IMR-90 (cell line): ENCODE measurements at regions not wholly inside any gene's neighbourhood (a gene's known extent, or its start where the extent isn't known, plus 50 kb on each side); places are given as distances from the start of the nearest gene placed in this dataset.
A peak's percentile ranks its signal among the peaks of the same experiment; 100 is the strongest.

ENCODE experiments used
- ATAC-seq: fragments of 200-7000 bp; cut with Tn5 transposase; 2 replicates; pipeline ENCODE4 v1.9.1; 2020; ENCODE audit warnings: low read depth, mild to moderate bottlenecking, moderate library complexity
- BruUV-seq: library from RNA; stranded (reverse); fragments of 400-500 nt; replicated peaks from 2 replicates; lab custom pipeline; 2021; lab: Mats Ljungman, UMichigan
- CTCF ChIA-PET: fragments of 300-600 bp; formaldehyde crosslinking; extraction: SDS; loops from one replicate; lab custom pipeline; 2021; ENCODE audit warnings: antibody characterized with exemption; lab: Yijun Ruan, JAX
- POLR2A ChIA-PET: fragments of 300-600 bp; sonication (Branson Sonifier 250); formaldehyde crosslinking; loops from one replicate; lab custom pipeline; 2022; ENCODE audit warnings: antibody characterized with exemption; ENCODE audit not compliant: unreplicated experiment; lab: Charles Lee
- DNase-seq: peaks from one replicate; pipeline ENCODE4 v3.0.0; 2013
- H2AFZ ChIP-seq: replicated peaks from 2 replicates; pipeline ENCODE3; 2013; ENCODE audit warnings: low read length, mild to moderate bottlenecking; ENCODE audit not compliant: poor library complexity
- H2AK5ac ChIP-seq: 2 replicates; pipeline ENCODE4 v1.6.1; 2013; ENCODE audit warnings: low read depth, low read length, inconsistent platforms
- H2AK9ac ChIP-seq: replicated peaks from 2 replicates; pipeline ENCODE3; 2013; ENCODE audit warnings: mild to moderate bottlenecking, low read depth, low read length, moderate library complexity; ENCODE audit not compliant: poor library complexity
- H2BK120ac ChIP-seq: 2 replicates; pipeline ENCODE4 v1.6.1; 2013; ENCODE audit warnings: low read depth, low read length, inconsistent platforms
- H2BK15ac ChIP-seq: 3 replicates; pipeline ENCODE4 v1.6.1; 2013; ENCODE audit warnings: low read depth, low read length, inconsistent platforms
- H2BK20ac ChIP-seq: 2 replicates; pipeline ENCODE4 v1.6.1; 2013; ENCODE audit warnings: low read depth, mild to moderate bottlenecking, inconsistent platforms, low read length, moderate library complexity
- H2BK5ac ChIP-seq: 2 replicates; pipeline ENCODE4 v1.6.1; 2013; ENCODE audit warnings: mild to moderate bottlenecking, low read depth, low read length, inconsistent platforms; ENCODE audit not compliant: poor library complexity, severe bottlenecking
- H3K14ac ChIP-seq: replicated peaks from 2 replicates; pipeline ENCODE4 v1.6.1; 2013; ENCODE audit warnings: low read depth, low read length, inconsistent platforms
- H3K18ac ChIP-seq: 2 replicates; pipeline ENCODE4 v1.6.1; 2013; ENCODE audit warnings: low read depth, low read length, control low read depth
- H3K23ac ChIP-seq: 2 replicates; pipeline ENCODE4 v1.6.1; 2013; ENCODE audit warnings: low read depth, low read length, inconsistent platforms
- H3K27ac ChIP-seq: 2 replicates; pipeline ENCODE4 v1.5.1; 2013; ENCODE audit warnings: mild to moderate bottlenecking, control low read depth, low read length; ENCODE audit not compliant: insufficient read depth
- H3K27me3 ChIP-seq: 2 replicates; pipeline ENCODE4 v1.6.1; 2013; ENCODE audit warnings: low read length; ENCODE audit not compliant: control insufficient read depth, insufficient read depth
- H3K36me3 ChIP-seq: 2 replicates; pipeline ENCODE4 v1.6.1; 2013; ENCODE audit warnings: low read length, mixed read lengths; ENCODE audit not compliant: control insufficient read depth, insufficient read depth
- H3K4ac ChIP-seq: 2 replicates; pipeline ENCODE4 v1.6.1; 2013; ENCODE audit warnings: low read depth, low read length, inconsistent platforms
- H3K4me1 ChIP-seq: 2 replicates; pipeline ENCODE4 v1.6.1; 2013; ENCODE audit warnings: low read length, mixed read lengths; ENCODE audit not compliant: control insufficient read depth, insufficient read depth
- H3K4me2 ChIP-seq: 2 replicates; pipeline ENCODE4 v1.6.1; 2013; ENCODE audit warnings: low read depth, mild to moderate bottlenecking, control low read depth, low read length, moderate library complexity
- H3K4me3 ChIP-seq: 2 replicates; pipeline ENCODE4 v1.5.1; 2013; ENCODE audit warnings: low read depth, mild to moderate bottlenecking, control low read depth, low read length, moderate library complexity; ENCODE audit not compliant: insufficient read depth
- H3K56ac ChIP-seq: 2 replicates; pipeline ENCODE4 v1.6.1; 2013; ENCODE audit warnings: low read length, inconsistent platforms; ENCODE audit not compliant: insufficient read depth; ENCODE audit errors: extremely low read depth
- H3K79me1 ChIP-seq, 2 experiments: 2 replicates each; pipeline ENCODE4 v1.6.1; 2013; ENCODE audit warnings: low read length in 2 of 2, inconsistent platforms in 1 of 2, low read depth in 1 of 2
- H3K9ac ChIP-seq: 2 replicates; pipeline ENCODE4 v1.6.1; 2013; ENCODE audit warnings: low read depth, low read length, control low read depth
- H3K9me1 ChIP-seq: 2 replicates; pipeline ENCODE4 v1.6.1; 2013; ENCODE audit warnings: low read length, inconsistent platforms; ENCODE audit not compliant: insufficient read depth
- H3K9me3 ChIP-seq: 2 replicates; pipeline ENCODE4 v1.6.1; 2013; ENCODE audit warnings: low read length; ENCODE audit not compliant: control insufficient read depth, insufficient read depth
- H4K20me1 ChIP-seq: 2 replicates; pipeline ENCODE4 v1.6.1; 2013; ENCODE audit warnings: low read length, inconsistent platforms; ENCODE audit not compliant: insufficient read depth
- H4K5ac ChIP-seq: 2 replicates; pipeline ENCODE4 v1.6.1; 2013; ENCODE audit warnings: mild to moderate bottlenecking, low read depth, low read length, control low read depth
- H4K8ac ChIP-seq, 2 experiments: 2 replicates each; pipeline ENCODE4 v1.6.1; 2013; ENCODE audit warnings: low read depth in 2 of 2, low read length in 2 of 2, control low read depth in 1 of 2, inconsistent platforms in 1 of 2
- H4K91ac ChIP-seq: 2 replicates; pipeline ENCODE4 v1.6.1; 2013; ENCODE audit warnings: low read depth, low read length, inconsistent platforms; ENCODE audit not compliant: insufficient read depth
- CEBPB ChIP-seq: IDR thresholded peaks from 2 replicates; pipeline ENCODE4 v1.6.1; 2012; ENCODE audit warnings: low read depth, low read length, improper control_type of control experiment
- RFX5 ChIP-seq: IDR thresholded peaks from 2 replicates; pipeline ENCODE4 v1.8.0; 2012; ENCODE audit warnings: low read depth, mild to moderate bottlenecking, low read length, moderate library complexity
- WGBS, 2 experiments: methylation state at CpG; one replicate each; pipeline versions ENCODE4 v1.1.5 to v1.1.7; 2013; ENCODE audit warnings: missing lambda C conversion rate in 2 of 2; ENCODE audit not compliant: insufficient read length in 1 of 2; ENCODE audit errors: extremely low coverage in 2 of 2; 5-methylcytosine and 5-hydroxymethylcytosine counted together
- dilution Hi-C: fragments of 300-500 bp; cut with HindIII; formaldehyde crosslinking; loops from one replicate; pipeline ENCODE4 v1.14.3; 2018; ENCODE audit warnings: low sequenced_read_pairs; ENCODE audit not compliant: unreplicated experiment
- in situ Hi-C: fragments of 300-500 bp; cut with MboI; formaldehyde crosslinking; loops from 3 replicates; pipeline ENCODE4 v1.14.3; 2019; ENCODE audit warnings: low sequenced_read_pairs, inconsistent platforms, mixed read lengths
- intact Hi-C: fragments of 100-400 bp; cut with micrococcal nuclease; formaldehyde crosslinking; loops from 2 replicates; pipeline ENCODE4 v1.10.0; 2022

- Histone ChIP-seq H2BK20ac (no peak overlapping the region), H4K91ac (no peak overlapping the region), H2AK5ac (no peak overlapping the region), H2BK15ac (0 out of 3 replicates have a peak overlapping the region, but pooled peaks have one; percentile 45), H3K9ac (no peak overlapping the region), H4K8ac (peak overlapping the region in 1 of 2 experiments; percentile 17; a peak in 1 of 4 replicates), H3K18ac (no peak overlapping the region), H3K9me3 (no peaks in the 10 kb centered on the region), H2BK5ac (no peak overlapping the region), H3K4ac (no peak overlapping the region), H3K9me1 (0 out of 2 replicates have a peak, but pooled peaks cover 2% of the 10 kb centered on the region), H3K14ac (no peak overlapping the region; the same call in 1 of the 2 replicates), H3K23ac (peak overlapping the region; percentile 45; the same call in 1 of the 2 replicates), H2BK120ac (no peak overlapping the region), H3K4me1 (peaks cover 2% of the 10 kb centered on the region; the same call in 1 of the 2 replicates), H3K4me2 (no peak overlapping the region; the same call in 1 of the 2 replicates), H3K56ac (no peak overlapping the region), H4K5ac (no peak overlapping the region), H3K27me3 (no peaks in the 10 kb centered on the region), H3K36me3 (no peaks in the 10 kb centered on the region), H4K20me1 (no peaks in the 10 kb centered on the region), H3K27ac (peak overlapping the region; percentile 61; the same call in 1 of the 2 replicates), H3K4me3 (no peak overlapping the region), H2AFZ (no peak overlapping the region), H3K79me1 (no peaks in the 10 kb centered on the region), H2AK9ac (no peak overlapping the region)
- CTCF ChIA-PET = interaction anchor here (0.6 kb wide), 1 partner anchor 17 kb away, joined by 4 read pairs; no protein-coding TSS in a partner anchor
- intact Hi-C loops = no loop called here
- POLR2A ChIA-PET = no interaction called here
- DNase-seq (peak; percentile 15), ATAC-seq (peak; percentile 42)
- no TSS peak for BruUV-seq
- no CpG with 5 or more reads among the region's 3 CpGs for WGBS, 2 experiments
- in situ Hi-C loops = no loop called here
- dilution Hi-C loops = no loop called here
- TF ChIP-seq CEBPB (peak; percentile 35; the same call in 1 of the 2 replicates), RFX5 (no peak)
These were observed 715.1 kb upstream of the NR2F2 start for GRCh38 chr15:95615436-95615835.
